Neural cell (in vitro differentiated cells): ENCODE measurements at regions not wholly inside any gene's neighbourhood (a gene's known extent, or its start where the extent isn't known, plus 50 kb on each side); places are given as distances from the start of the nearest gene placed in this dataset.
"Not testable (repeated sequence)": the region's sequence is repeated elsewhere in the genome, so short reads cannot be mapped to it uniquely, and the experiment has no call there.

Experiments used
- H2AFZ ChIP-seq: fragments of 200-600, 300-800 bp; sonication (generic), shearing (Covaris generic); 2 replicates; pipeline ENCODE4 v1.6.0; 2014; ENCODE audit warnings: low read depth, mild to moderate bottlenecking, antibody characterized with exemption, low read length, moderate library complexity
- H3F3A ChIP-seq: fragments of 200-600 bp; shearing (Covaris generic); 2 replicates; pipeline ENCODE4 v1.6.1; 2016; ENCODE audit warnings: mild to moderate bottlenecking, moderate library complexity, mixed read lengths, antibody characterized with exemption, low read length; ENCODE audit not compliant: insufficient read depth, poor library complexity, severe bottlenecking
- H3K27ac ChIP-seq: fragments of 200-600, 300-800 bp; sonication (generic), shearing (Covaris generic); 2 replicates; pipeline ENCODE4 v1.5.1; 2014; ENCODE audit warnings: mild to moderate bottlenecking, low read length, moderate library complexity
- H3K27me3 ChIP-seq: fragments of 300-800, 200-600 bp; sonication (generic), shearing (Covaris generic); 2 replicates; pipeline ENCODE4 v1.6.0; 2014; ENCODE audit warnings: mild to moderate bottlenecking, low read depth, low read length, moderate library complexity; ENCODE audit not compliant: insufficient read depth
- H3K36me3 ChIP-seq: fragments of 300-800, 200-600 bp; sonication (generic), shearing (Covaris generic); 2 replicates; pipeline ENCODE4 v1.5.1; 2014; ENCODE audit warnings: mild to moderate bottlenecking, antibody characterized with exemption, low read length, moderate library complexity; ENCODE audit not compliant: insufficient read depth
- H3K4me2 ChIP-seq: fragments of 300-800, 200-600 bp; sonication (generic), shearing (Covaris generic); 2 replicates; pipeline ENCODE4 v1.6.0; 2014; ENCODE audit warnings: mild to moderate bottlenecking, low read length
- H3K4me3 ChIP-seq: fragments of 300-800, 200-600 bp; sonication (generic), shearing (Covaris generic); 2 replicates; pipeline ENCODE4 v1.5.1; 2014; ENCODE audit warnings: mild to moderate bottlenecking, low read length, moderate library complexity
- H3K79me2 ChIP-seq: fragments of 200-600 bp; shearing (Covaris generic); replicated peaks from 2 replicates; pipeline ENCODE4 v1.6.0; 2014; ENCODE audit warnings: mild to moderate bottlenecking, low read length, moderate library complexity; ENCODE audit not compliant: insufficient read depth
- H3K9ac ChIP-seq: fragments of 300-800, 200-600 bp; sonication (generic), shearing (Covaris generic); 2 replicates; pipeline ENCODE4 v1.6.1; 2016; ENCODE audit warnings: mild to moderate bottlenecking, low read length, mixed read lengths
- H3K9me2 ChIP-seq: fragments of 200-600 bp; shearing (Covaris generic); 2 replicates; pipeline ENCODE4 v1.6.1; 2016; ENCODE audit warnings: mild to moderate bottlenecking, low read length, mixed read lengths; ENCODE audit not compliant: insufficient read depth
- H3K9me3 ChIP-seq: fragments of 200-600, 300-800 bp; sonication (generic), shearing (Covaris generic); 2 replicates; pipeline ENCODE4 v1.6.1; 2016; ENCODE audit warnings: mild to moderate bottlenecking, mixed run types, low read length, moderate library complexity, mixed read lengths
- H4K20me1 ChIP-seq: fragments of 200-600 bp; shearing (Covaris generic); 2 replicates; pipeline ENCODE4 v1.6.1; 2016; ENCODE audit warnings: mild to moderate bottlenecking, mixed run types; ENCODE audit not compliant: insufficient read depth
- EP300 ChIP-seq: fragments of 450-650 bp; conservative IDR thresholded peaks from 2 replicates; pipeline ENCODE4 v1.6.1; 2014; ENCODE audit warnings: antibody characterized with exemption, mild to moderate bottlenecking, moderate library complexity; ENCODE audit not compliant: poor library complexity, severe bottlenecking
- EZH2 ChIP-seq: fragments of 200-600, 300-800 bp; shearing (Covaris generic), sonication (generic); IDR thresholded peaks from 2 replicates; pipeline ENCODE4 v1.6.1; 2014; ENCODE audit warnings: antibody characterized with exemption, low read length, borderline replicate concordance, mild to moderate bottlenecking; ENCODE audit not compliant: insufficient read depth, poor library complexity, severe bottlenecking
- MXI1 ChIP-seq: fragments of 450-650 bp; conservative IDR thresholded peaks from 2 replicates; pipeline ENCODE4 v1.6.1; 2014; ENCODE audit warnings: antibody characterized with exemption, mild to moderate bottlenecking; ENCODE audit not compliant: poor library complexity, severe bottlenecking
- POLR2AphosphoS5 ChIP-seq: IDR thresholded peaks from 2 replicates; pipeline ENCODE4 v1.6.1; 2012
- RAD21 ChIP-seq: fragments of 450-650 bp; conservative IDR thresholded peaks from 2 replicates; pipeline ENCODE4 v1.6.1; 2014; ENCODE audit warnings: antibody characterized with exemption, mild to moderate bottlenecking, moderate library complexity
- SMC3 ChIP-seq: fragments of 450-650 bp; conservative IDR thresholded peaks from 2 replicates; pipeline ENCODE4 v1.6.1; 2014; ENCODE audit warnings: antibody characterized with exemption, mild to moderate bottlenecking, moderate library complexity; ENCODE audit not compliant: poor library complexity
- TAF1 ChIP-seq: IDR thresholded peaks from 2 replicates; pipeline ENCODE4 v1.6.1; 2012; ENCODE audit warnings: low read depth
- TF ChIP-seq, protein P1 (sequence below): IDR thresholded peaks from 2 replicates; pipeline ENCODE4 v1.6.1; 2012; ENCODE audit warnings: borderline replicate concordance
- TF ChIP-seq, protein P2 (sequence below): fragments of 450-650 bp; IDR thresholded peaks from 2 replicates; pipeline ENCODE4 v1.5.1; 2014; ENCODE audit warnings: antibody characterized with exemption, mild to moderate bottlenecking, moderate library complexity; ENCODE audit not compliant: poor library complexity, severe bottlenecking

DNA sequence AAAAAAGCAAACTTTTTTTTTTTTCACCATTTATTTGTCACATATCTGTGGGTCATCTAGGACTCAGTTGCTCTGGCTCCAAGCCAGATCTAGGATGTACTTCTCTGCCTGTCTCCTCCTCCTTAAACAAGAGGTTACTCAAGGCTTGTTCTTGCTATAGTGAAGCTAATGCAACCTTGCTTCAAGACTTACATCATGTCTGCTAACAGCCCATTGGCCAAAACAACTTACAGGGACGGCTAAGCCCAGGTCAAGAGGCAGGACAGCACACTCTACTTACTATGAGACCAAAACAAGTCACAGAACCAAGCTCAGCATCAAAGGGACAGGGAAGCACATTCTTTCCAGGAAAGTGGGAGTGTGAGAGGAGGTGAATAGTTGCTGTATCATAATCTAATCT, 123.8 kb upstream of the BNIP2 start:
- no peak overlapping the region for H3K4me3 ChIP-seq
- no peaks in the 10 kb centered on the region for H3K9me2 ChIP-seq
- H3K9ac ChIP-seq = no peak overlapping the region
- H3K27me3 ChIP-seq = no peaks in the 10 kb centered on the region
- H4K20me1 ChIP-seq = no peaks in the 10 kb centered on the region
- no peak overlapping the region for H2AFZ ChIP-seq
- H3F3A ChIP-seq = no peaks in the 10 kb centered on the region
- H3K27ac ChIP-seq = no peak overlapping the region
- no peak overlapping the region for H3K4me2 ChIP-seq
- TF ChIP-seq, protein P1, sequence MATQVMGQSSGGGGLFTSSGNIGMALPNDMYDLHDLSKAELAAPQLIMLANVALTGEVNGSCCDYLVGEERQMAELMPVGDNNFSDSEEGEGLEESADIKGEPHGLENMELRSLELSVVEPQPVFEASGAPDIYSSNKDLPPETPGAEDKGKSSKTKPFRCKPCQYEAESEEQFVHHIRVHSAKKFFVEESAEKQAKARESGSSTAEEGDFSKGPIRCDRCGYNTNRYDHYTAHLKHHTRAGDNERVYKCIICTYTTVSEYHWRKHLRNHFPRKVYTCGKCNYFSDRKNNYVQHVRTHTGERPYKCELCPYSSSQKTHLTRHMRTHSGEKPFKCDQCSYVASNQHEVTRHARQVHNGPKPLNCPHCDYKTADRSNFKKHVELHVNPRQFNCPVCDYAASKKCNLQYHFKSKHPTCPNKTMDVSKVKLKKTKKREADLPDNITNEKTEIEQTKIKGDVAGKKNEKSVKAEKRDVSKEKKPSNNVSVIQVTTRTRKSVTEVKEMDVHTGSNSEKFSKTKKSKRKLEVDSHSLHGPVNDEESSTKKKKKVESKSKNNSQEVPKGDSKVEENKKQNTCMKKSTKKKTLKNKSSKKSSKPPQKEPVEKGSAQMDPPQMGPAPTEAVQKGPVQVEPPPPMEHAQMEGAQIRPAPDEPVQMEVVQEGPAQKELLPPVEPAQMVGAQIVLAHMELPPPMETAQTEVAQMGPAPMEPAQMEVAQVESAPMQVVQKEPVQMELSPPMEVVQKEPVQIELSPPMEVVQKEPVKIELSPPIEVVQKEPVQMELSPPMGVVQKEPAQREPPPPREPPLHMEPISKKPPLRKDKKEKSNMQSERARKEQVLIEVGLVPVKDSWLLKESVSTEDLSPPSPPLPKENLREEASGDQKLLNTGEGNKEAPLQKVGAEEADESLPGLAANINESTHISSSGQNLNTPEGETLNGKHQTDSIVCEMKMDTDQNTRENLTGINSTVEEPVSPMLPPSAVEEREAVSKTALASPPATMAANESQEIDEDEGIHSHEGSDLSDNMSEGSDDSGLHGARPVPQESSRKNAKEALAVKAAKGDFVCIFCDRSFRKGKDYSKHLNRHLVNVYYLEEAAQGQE = no peak
- no peak for TF ChIP-seq EZH2
- TF ChIP-seq MXI1 = no peak
- TF ChIP-seq EP300 = no peak
- TF ChIP-seq, protein P2, sequence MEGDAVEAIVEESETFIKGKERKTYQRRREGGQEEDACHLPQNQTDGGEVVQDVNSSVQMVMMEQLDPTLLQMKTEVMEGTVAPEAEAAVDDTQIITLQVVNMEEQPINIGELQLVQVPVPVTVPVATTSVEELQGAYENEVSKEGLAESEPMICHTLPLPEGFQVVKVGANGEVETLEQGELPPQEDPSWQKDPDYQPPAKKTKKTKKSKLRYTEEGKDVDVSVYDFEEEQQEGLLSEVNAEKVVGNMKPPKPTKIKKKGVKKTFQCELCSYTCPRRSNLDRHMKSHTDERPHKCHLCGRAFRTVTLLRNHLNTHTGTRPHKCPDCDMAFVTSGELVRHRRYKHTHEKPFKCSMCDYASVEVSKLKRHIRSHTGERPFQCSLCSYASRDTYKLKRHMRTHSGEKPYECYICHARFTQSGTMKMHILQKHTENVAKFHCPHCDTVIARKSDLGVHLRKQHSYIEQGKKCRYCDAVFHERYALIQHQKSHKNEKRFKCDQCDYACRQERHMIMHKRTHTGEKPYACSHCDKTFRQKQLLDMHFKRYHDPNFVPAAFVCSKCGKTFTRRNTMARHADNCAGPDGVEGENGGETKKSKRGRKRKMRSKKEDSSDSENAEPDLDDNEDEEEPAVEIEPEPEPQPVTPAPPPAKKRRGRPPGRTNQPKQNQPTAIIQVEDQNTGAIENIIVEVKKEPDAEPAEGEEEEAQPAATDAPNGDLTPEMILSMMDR = no peak
- TF ChIP-seq SMC3 = no peak
- no peak for TF ChIP-seq TAF1
- TF ChIP-seq RAD21 = no peak
- TF ChIP-seq POLR2AphosphoS5 = no peak
- no peaks in the 10 kb centered on the region for H3K9me3 ChIP-seq
- no peaks in the 10 kb centered on the region for H3K36me3 ChIP-seq
- H3K79me2 ChIP-seq = no peaks in the 10 kb centered on the region

DNA sequence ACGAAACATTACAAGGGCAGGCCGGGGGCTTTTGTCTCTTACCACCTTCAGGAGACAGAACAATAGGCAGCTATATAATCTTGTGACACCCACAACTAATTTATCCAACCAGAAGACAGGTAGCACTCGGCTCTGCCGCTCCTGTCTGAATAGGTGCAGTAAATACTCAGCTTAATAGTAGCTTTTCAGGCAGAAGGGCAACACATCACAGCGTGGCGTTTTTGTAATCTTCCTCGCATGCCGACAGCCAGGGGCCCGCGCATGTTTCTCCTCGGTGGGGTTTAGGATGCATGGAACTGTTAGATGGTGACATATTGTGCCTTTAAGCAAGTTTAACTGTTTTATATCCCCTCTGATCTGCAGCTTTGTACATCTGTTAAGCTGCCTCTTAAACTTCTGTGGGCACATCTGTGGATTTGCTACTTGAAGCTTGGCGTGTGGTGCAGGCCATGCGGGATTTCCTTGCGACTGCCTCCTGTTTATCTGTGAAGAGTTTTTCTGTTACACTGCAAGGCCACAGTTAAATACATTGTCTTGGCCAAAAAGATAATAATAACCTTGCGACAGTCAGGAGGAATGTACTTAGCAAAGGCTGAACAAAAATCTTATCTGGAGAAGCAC, 123.2 kb upstream of the BNIP2 start:
- no peaks in the 10 kb centered on the region for H3K9me2 ChIP-seq
- no peaks in the 10 kb centered on the region for H3K36me3 ChIP-seq
- no peak overlapping the region for H2AFZ ChIP-seq
- peak overlapping the region; percentile 25 for H3K4me3 ChIP-seq
- peak overlapping the region; percentile 9 for H3K9ac ChIP-seq
- no peaks in the 10 kb centered on the region for H3K79me2 ChIP-seq
- no peaks in the 10 kb centered on the region for H4K20me1 ChIP-seq
- no peaks in the 10 kb centered on the region for H3K27me3 ChIP-seq
- H3F3A ChIP-seq = no peaks in the 10 kb centered on the region
- H3K4me2 ChIP-seq = no peak overlapping the region
- TF ChIP-seq, protein P1 = no peak
- TF ChIP-seq SMC3 (no peak), EP300 (peak; percentile 25), RAD21 (no peak), MXI1 (no peak), EZH2 (no peak), POLR2AphosphoS5 (peak; percentile 53)
- TF ChIP-seq, protein P2 = peak; percentile 31
- H3K27ac ChIP-seq = no peak overlapping the region
- no peaks in the 10 kb centered on the region for H3K9me3 ChIP-seq

DNA sequence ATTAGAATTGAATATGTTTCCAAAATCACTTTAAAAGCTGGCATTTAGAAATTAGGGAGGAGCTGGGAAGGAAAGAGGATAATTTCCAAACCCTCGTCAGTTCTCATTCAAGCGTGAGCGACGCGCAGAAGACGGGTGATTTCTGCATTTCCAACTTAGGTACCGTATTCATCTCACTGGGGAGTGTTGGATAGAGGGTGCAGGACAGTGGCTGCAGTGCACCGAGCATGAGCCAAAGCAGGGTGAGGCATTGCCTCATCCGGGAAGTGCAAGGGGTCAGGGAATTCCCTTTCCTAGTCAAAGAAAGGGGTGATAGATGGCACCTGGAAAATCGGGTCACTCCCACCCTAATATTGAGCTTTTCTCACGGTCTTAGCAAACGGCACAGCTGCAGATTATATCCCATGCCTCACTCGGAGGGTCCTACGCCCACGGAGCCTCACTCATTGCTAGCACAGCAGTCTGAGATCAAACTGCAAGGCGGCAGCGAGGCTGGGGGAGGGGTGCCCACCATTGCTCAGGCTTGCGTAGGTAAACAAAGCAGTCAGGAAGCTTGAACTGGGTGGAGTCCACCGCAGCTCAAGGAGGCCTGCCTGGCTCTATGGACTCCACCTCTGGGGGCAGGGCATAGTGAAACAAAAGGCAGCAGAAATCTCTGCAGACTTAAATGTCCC, 114.3 kb upstream of the BNIP2 start:
- H2AFZ ChIP-seq, H3K9me3 ChIP-seq, H4K20me1 ChIP-seq, H3K9ac ChIP-seq, H3K79me2 ChIP-seq, H3K9me2 ChIP-seq, H3K27ac ChIP-seq, H3K27me3 ChIP-seq, H3K36me3 ChIP-seq, H3K4me3 ChIP-seq, H3K4me2 ChIP-seq, H3F3A ChIP-seq: not testable (repeated sequence)
